ENCODE measurements at regions not wholly inside any gene's neighbourhood (a gene's known extent, or its start where the extent isn't known, plus 50 kb on each side); places are given as distances from the start of the nearest gene placed in this dataset.
"Not testable (repeated sequence)": the region's sequence is repeated elsewhere in the genome, so short reads cannot be mapped to it uniquely, and the experiment has no call there.

- no peak for TF ChIP-seq CTCF (IDR thresholded peaks at IDR 0.05; ENCODE audit: insufficient read depth, low read length, poor library complexity, severe bottlenecking)
- H3K36me3 ChIP-seq (ENCODE audit: control insufficient read depth, insufficient read depth, low read length), result no peaks in the 10 kb centered on the region
- H3K27me3 ChIP-seq (replicated peaks; ENCODE audit: control insufficient read depth, insufficient read depth, low read length), result no peaks in the 10 kb centered on the region
- no peak overlapping the region for H3K4me3 ChIP-seq (replicated peaks; ENCODE audit: low read depth, low read length)
- no peak for DNase-seq (ENCODE audit: extremely low read depth, insufficient read length)
Observed at GRCh38 chr17:14429084-14429483, 128.2 kb downstream of the HS3ST3B1 start.

- Histone ChIP-seq H3K36me3 (ENCODE audit: control insufficient read depth, insufficient read depth, low read length) (no peaks in the 10 kb centered on the region), H3K4me3 (replicated peaks; ENCODE audit: low read depth, low read length) (no peak overlapping the region), H3K27me3 (replicated peaks; ENCODE audit: control insufficient read depth, insufficient read depth, low read length) (no peaks in the 10 kb centered on the region)
- DNase-seq (ENCODE audit: extremely low read depth, insufficient read length), result no peak
- TF ChIP-seq CTCF (IDR thresholded peaks at IDR 0.05; ENCODE audit: insufficient read depth, low read length, poor library complexity, severe bottlenecking), result no peak
Observed at GRCh38 chr17:14428648-14429029, 127.8 kb downstream of the HS3ST3B1 start.

- H3K27me3 ChIP-seq (replicated peaks; ENCODE audit: control insufficient read depth, insufficient read depth, low read length), result no peaks in the 10 kb centered on the region
- no peak overlapping the region for H3K4me3 ChIP-seq (replicated peaks; ENCODE audit: low read depth, low read length)
- no peak for DNase-seq (ENCODE audit: extremely low read depth, insufficient read length)
- no peak for TF ChIP-seq CTCF (IDR thresholded peaks at IDR 0.05; ENCODE audit: insufficient read depth, low read length, poor library complexity, severe bottlenecking)
- H3K36me3 ChIP-seq (ENCODE audit: control insufficient read depth, insufficient read depth, low read length), result no peaks in the 10 kb centered on the region
Observed at GRCh38 chr17:14427900-14428647, 127.2 kb downstream of the HS3ST3B1 start.

- DNase-seq (ENCODE audit: extremely low read depth, insufficient read length); H3K36me3 ChIP-seq (ENCODE audit: control insufficient read depth, insufficient read depth, low read length); H3K27me3 ChIP-seq (replicated peaks; ENCODE audit: control insufficient read depth, insufficient read depth, low read length); H3K4me3 ChIP-seq (replicated peaks; ENCODE audit: low read depth, low read length): not testable (repeated sequence)
Observed at GRCh38 chr17:14423156-14423555, 122.3 kb downstream of the HS3ST3B1 start.

- no peak for TF ChIP-seq CTCF (IDR thresholded peaks at IDR 0.05; ENCODE audit: insufficient read depth, low read length, poor library complexity, severe bottlenecking)
- H3K27me3 ChIP-seq (replicated peaks; ENCODE audit: control insufficient read depth, insufficient read depth, low read length), result no peaks in the 10 kb centered on the region
- DNase-seq (ENCODE audit: extremely low read depth, insufficient read length), result no peak
Observed at GRCh38 chr17:14417336-14417735, 116.5 kb downstream of the HS3ST3B1 start.

GRCh38 chr17:14409292-14409691 is 108.4 kb downstream of the HS3ST3B1 start:
- DNase-seq (ENCODE audit: extremely low read depth, insufficient read length), result no peak
- no peak for TF ChIP-seq CTCF (IDR thresholded peaks at IDR 0.05; ENCODE audit: insufficient read depth, low read length, poor library complexity, severe bottlenecking)

More at GRCh38 chr17:14417336-14417735, 116.5 kb downstream of the HS3ST3B1 start:
- no peak overlapping the region for H3K4me3 ChIP-seq (replicated peaks; ENCODE audit: low read depth, low read length)
- H3K36me3 ChIP-seq (ENCODE audit: control insufficient read depth, insufficient read depth, low read length), result no peaks in the 10 kb centered on the region

More at GRCh38 chr17:14409292-14409691, 108.4 kb downstream of the HS3ST3B1 start:
- Histone ChIP-seq H3K27me3 (replicated peaks; ENCODE audit: control insufficient read depth, insufficient read depth, low read length) (no peaks in the 10 kb centered on the region), H3K4me3 (replicated peaks; ENCODE audit: low read depth, low read length) (no peak overlapping the region), H3K36me3 (ENCODE audit: control insufficient read depth, insufficient read depth, low read length) (no peaks in the 10 kb centered on the region)
